Motor neuron (in vitro differentiated cells): ENCODE measurements at regions not wholly inside any gene's neighbourhood (a gene's known extent, or its start where the extent isn't known, plus 50 kb on each side); places are given as distances from the start of the nearest gene placed in this dataset.
"Not testable (repeated sequence)": the region's sequence is repeated elsewhere in the genome, so short reads cannot be mapped to it uniquely, and the experiment has no call there.

ENCODE experiments used
- ATAC-seq, 8 experiments: fragments of 200-7000 bp; cut with Tn5 transposase; replicated peaks in 6 of 8; 2 replicates each; pipeline ENCODE4 v1.8.0; 2021; ENCODE audit warnings: mild to moderate bottlenecking in 8 of 8, moderate library complexity in 8 of 8
- H3K27ac ChIP-seq, 2 donors: fragments of 250-450 bp; sonication (Bioruptor Pico); 2 replicates each; pipeline ENCODE4 v1.9.0; 2021; ENCODE audit warnings: antibody characterized with exemption in 2 of 2, mild to moderate bottlenecking in 2 of 2, moderate library complexity in 1 of 2
- H3K4me1 ChIP-seq, 2 donors: fragments of 250-450 bp; sonication (Bioruptor Pico); replicated peaks in 1 of 2; 2 replicates each; pipeline ENCODE4 v1.6.1; 2021; ENCODE audit warnings: antibody characterized with exemption in 2 of 2, mild to moderate bottlenecking in 2 of 2, moderate library complexity in 1 of 2
- H3K4me3 ChIP-seq, 5 donors: fragments of 250-450 bp; sonication (Bioruptor Pico); 2 replicates each; pipeline ENCODE4 v1.9.0; 2021; ENCODE audit warnings: antibody characterized with exemption in 5 of 5, mild to moderate bottlenecking in 5 of 5, moderate library complexity in 4 of 5
- whole genome bisulfite sequencing, 10 experiments: fragments of 450-650 bp; shearing (Covaris generic); methylation state at CpG; one replicate each; pipeline ENCODE4 v1.0.0; 2022; 5-methylcytosine and 5-hydroxymethylcytosine counted together
- in situ Hi-C, 9 experiments: fragments of 400-800 bp; cut with MboI; loops; one replicate each; pipeline ENCODE4 v1.15.0; 2021; ENCODE audit warnings: low sequenced_read_pairs in 9 of 9, low pct_unique_long_range_greater_than_20kb in 2 of 9; ENCODE audit not compliant: unreplicated experiment in 9 of 9

GRCh38 chr13:50459046-50459445, 384.4 kb downstream of the DLEU7 start:
- H3K27ac ChIP-seq: no peak overlapping the region
- no peak overlapping the region for H3K4me3 ChIP-seq
- H3K4me1 ChIP-seq: no peaks in the 10 kb centered on the region
- ATAC-seq: no peak
- in situ Hi-C loops: no loop called here
- WGBS, 10 experiments: 83 to 100% (median 100%) methylated on average over 1 to 2 of the region's 2 CpGs; no CpG with 5 or more reads in 3 of the 10 experiments

GRCh38 chr13:50459658-50460057, 383.8 kb downstream of the DLEU7 start:
- in situ Hi-C loops: no loop called here
- no peak for ATAC-seq
- Histone ChIP-seq H3K4me1 (no peaks in the 10 kb centered on the region), H3K4me3 (no peak overlapping the region), H3K27ac (no peak overlapping the region)

GRCh38 chr13:50460358-50460757, 383.1 kb downstream of the DLEU7 start:
- H3K4me1 ChIP-seq: no peaks in the 10 kb centered on the region
- no peak for ATAC-seq
- no peak overlapping the region for H3K4me3 ChIP-seq
- 14 to 100% (median 55%) methylated on average over 1 of the region's 1 CpG; no CpG with 5 or more reads in 3 of the 10 experiments for WGBS, 10 experiments
- H3K27ac ChIP-seq: no peak overlapping the region
- in situ Hi-C loops: no loop called here

- H3K27ac ChIP-seq: no peak overlapping the region
- H3K4me1 ChIP-seq: no peaks in the 10 kb centered on the region
- in situ Hi-C loops: no loop called here
- ATAC-seq: no peak
- WGBS, 10 experiments: 43 to 100% (median 86%) methylated on average over 2 to 3 of the region's 3 CpGs
- no peak overlapping the region for H3K4me3 ChIP-seq
Measured at GRCh38 chr13:50461189-50461588, 382.3 kb downstream of the DLEU7 start.

- ATAC-seq: no peak
- Histone ChIP-seq H3K4me3 (no peak overlapping the region), H3K4me1 (peaks cover 3 to 10% of the 10 kb centered on the region in 2 donors), H3K27ac (no peak overlapping the region)
- in situ Hi-C loops: no loop called here
- 89 to 100% (median 100%) methylated on average over 1 to 3 of the region's 3 CpGs; no CpG with 5 or more reads in 1 of the 10 experiments for WGBS, 10 experiments
Measured at GRCh38 chr13:50463719-50464118, 379.8 kb downstream of the DLEU7 start.

- peaks cover 3 to 10% of the 10 kb centered on the region in 2 donors for H3K4me1 ChIP-seq
- in situ Hi-C loops: no loop called here
- WGBS, 10 experiments: 77 to 100% (median 90%) methylated on average over 4 to 9 of the region's 10 CpGs
- H3K27ac ChIP-seq: no peak overlapping the region
- ATAC-seq: peak in 2 of 8 experiments; percentile 71 to 79
- H3K4me3 ChIP-seq: no peak overlapping the region
Measured at GRCh38 chr13:50464349-50465251, 378.9 kb downstream of the DLEU7 start.

- Histone ChIP-seq H3K4me1 (peaks cover 3 to 10% of the 10 kb centered on the region in 2 donors), H3K4me3 (no peak overlapping the region), H3K27ac (no peak overlapping the region)
- ATAC-seq: no peak
- WGBS, 10 experiments: 31 to 100% (median 93%) methylated on average over 1 to 6 of the region's 6 CpGs; no CpG with 5 or more reads in 3 of the 10 experiments
- in situ Hi-C loops: no loop called here
Measured at GRCh38 chr13:50466456-50466855, 377.0 kb downstream of the DLEU7 start.

- peak in 4 of 8 experiments; percentile 24 to 43 (median 33) for ATAC-seq
- no peak overlapping the region for H3K27ac ChIP-seq
Measured at GRCh38 chr13:50467156-50468110, 376.1 kb downstream of the DLEU7 start.

GRCh38 chr13:50468849-50469669, 374.4 kb downstream of the DLEU7 start:
- in situ Hi-C loops: no loop called here
- WGBS, 10 experiments: 67 to 100% (median 90%) methylated on average over 3 to 13 of the region's 13 CpGs

More at GRCh38 chr13:50467156-50468110, 376.1 kb downstream of the DLEU7 start:
- peaks cover 3 to 10% of the 10 kb centered on the region in 2 donors for H3K4me1 ChIP-seq
- in situ Hi-C loops: no loop called here
- 14 to 79% (median 59%) methylated on average over 5 to 11 of the region's 11 CpGs for WGBS, 10 experiments
- H3K4me3 ChIP-seq: no peak overlapping the region

GRCh38 chr13:50473050-50473449, 370.4 kb downstream of the DLEU7 start:
- H3K4me3 ChIP-seq, H3K4me1 ChIP-seq, in situ Hi-C loops, H3K27ac ChIP-seq, ATAC-seq: not testable (repeated sequence)
- WGBS, 10 experiments: no CpG with 5 or more reads among the region's 3 CpGs

More at GRCh38 chr13:50468849-50469669, 374.4 kb downstream of the DLEU7 start:
- Histone ChIP-seq H3K4me1 (peaks cover 3 to 10% of the 10 kb centered on the region in 2 donors), H3K27ac (no peak overlapping the region), H3K4me3 (no peak overlapping the region)
- ATAC-seq: no peak

GRCh38 chr13:50474088-50474662, 369.3 kb downstream of the DLEU7 start:
- no peaks in the 10 kb centered on the region for H3K4me1 ChIP-seq

GRCh38 chr13:50476577-50477285, 366.8 kb downstream of the DLEU7 start:
- in situ Hi-C loops: no loop called here
- no peak for ATAC-seq
- no peaks in the 10 kb centered on the region for H3K4me1 ChIP-seq
- WGBS, 10 experiments: 29 to 94% (median 76%) methylated on average over 2 to 5 of the region's 5 CpGs
- H3K4me3 ChIP-seq: no peak overlapping the region
- no peak overlapping the region for H3K27ac ChIP-seq

More at GRCh38 chr13:50474088-50474662, 369.3 kb downstream of the DLEU7 start:
- ATAC-seq: peak in 5 of 8 experiments; percentile 18 to 86 (median 79)
- no peak overlapping the region for H3K4me3 ChIP-seq
- in situ Hi-C loops: no loop called here
- no peak overlapping the region for H3K27ac ChIP-seq
- WGBS, 10 experiments: 69 to 100% (median 100%) methylated on average over 1 to 2 of the region's 2 CpGs; no CpG with 5 or more reads in 1 of the 10 experiments
